Islet precursor cell (in vitro differentiated cells): ENCODE measurements at regions not wholly inside any gene's neighbourhood (a gene's known extent, or its start where the extent isn't known, plus 50 kb on each side); places are given as distances from the start of the nearest gene placed in this dataset.

Experiments
- DNase-seq: peaks from one replicate; pipeline ENCODE4 v3.0.0-alpha.2; 2018

GRCh38 chrX:16222151-16222550 lies 54.9 kb downstream of the MAGEB17 start:
- DNase-seq = no peak

GRCh38 chrX:16223385-16223784 lies 56.1 kb downstream of the MAGEB17 start:
- DNase-seq = no peak

GRCh38 chrX:16239211-16239610 lies 71.9 kb downstream of the MAGEB17 start:
- no peak for DNase-seq

GRCh38 chrX:16240231-16240905 lies 73.1 kb downstream of the MAGEB17 start:
- DNase-seq = no peak

- no peak for DNase-seq
Measured at GRCh38 chrX:16240968-16241367, 73.7 kb downstream of the MAGEB17 start.

GRCh38 chrX:16250296-16250695 lies 83.0 kb downstream of the MAGEB17 start:
- DNase-seq = no peak

GRCh38 chrX:16251782-16252181 lies 84.5 kb downstream of the MAGEB17 start:
- DNase-seq = no peak

- no peak for DNase-seq
Measured at GRCh38 chrX:16258882-16259281, 91.6 kb downstream of the MAGEB17 start.

- no peak for DNase-seq
Measured at GRCh38 chrX:16267431-16267830, 100.2 kb downstream of the MAGEB17 start.

- DNase-seq = no peak
Measured at GRCh38 chrX:16268206-16268605, 100.9 kb downstream of the MAGEB17 start.

GRCh38 chrX:16278927-16279326 lies 111.6 kb downstream of the MAGEB17 start:
- DNase-seq = peak; percentile 59

GRCh38 chrX:16282209-16282608 lies 114.9 kb downstream of the MAGEB17 start:
- no peak for DNase-seq

GRCh38 chrX:16284842-16285241 lies 117.6 kb downstream of the MAGEB17 start:
- DNase-seq = no peak

GRCh38 chrX:16290997-16291396 lies 123.7 kb downstream of the MAGEB17 start:
- DNase-seq = no peak

GRCh38 chrX:16300831-16301230 lies 133.6 kb downstream of the MAGEB17 start:
- no peak for DNase-seq

- DNase-seq = no peak
Measured at GRCh38 chrX:16304751-16305150, 137.5 kb downstream of the MAGEB17 start.

GRCh38 chrX:16305187-16305586 lies 137.9 kb downstream of the MAGEB17 start:
- DNase-seq = no peak

GRCh38 chrX:16307950-16308349 lies 140.7 kb downstream of the MAGEB17 start:
- no peak for DNase-seq

- DNase-seq = no peak
Measured at GRCh38 chrX:16308773-16309172, 141.5 kb downstream of the MAGEB17 start.

- no peak for DNase-seq
Measured at GRCh38 chrX:16310326-16310725, 143.0 kb downstream of the MAGEB17 start.

- no peak for DNase-seq
Measured at GRCh38 chrX:16311671-16312070, 144.4 kb downstream of the MAGEB17 start.

- no peak for DNase-seq
Measured at GRCh38 chrX:16312761-16313623, 145.7 kb downstream of the MAGEB17 start.

- no peak for DNase-seq
Measured at GRCh38 chrX:16316331-16316730, 149.1 kb downstream of the MAGEB17 start.

GRCh38 chrX:16319929-16320328 lies 152.6 kb downstream of the MAGEB17 start:
- no peak for DNase-seq
